ENCODE measurements at regions not wholly inside any gene's neighbourhood (a gene's known extent, or its start where the extent isn't known, plus 50 kb on each side); places are given as distances from the start of the nearest gene placed in this dataset.

- intact Hi-C loops (cut with DNase I, micrococcal nuclease) = no loop called here
- no peak for DNase-seq
- no peak for TF ChIP-seq CTCF (IDR thresholded peaks at IDR 0.05)
Measured at GRCh38 chr15:79171320-79172031, 80.9 kb upstream of the RASGRF1 start.

GRCh38 chr15:79170256-79170664, 79.7 kb upstream of the RASGRF1 start:
- ATAC-seq (no peak), DNase-seq (no peak)
- H3K36me3 ChIP-seq (ENCODE audit: low read depth) = no peaks in the 10 kb centered on the region
- H3K4me1 ChIP-seq (ENCODE audit: low read depth) = no peaks in the 10 kb centered on the region
- intact Hi-C loops (cut with DNase I, micrococcal nuclease) = no loop called here
- no peaks in the 10 kb centered on the region for H3K9me3 ChIP-seq
- no peak for TF ChIP-seq CTCF (IDR thresholded peaks at IDR 0.05)
- no peak overlapping the region for H3K4me3 ChIP-seq

More at GRCh38 chr15:79171320-79172031, 80.9 kb upstream of the RASGRF1 start:
- Histone ChIP-seq H3K9me3 (no peaks in the 10 kb centered on the region), H3K36me3 (ENCODE audit: low read depth) (no peaks in the 10 kb centered on the region), H3K4me1 (ENCODE audit: low read depth) (no peaks in the 10 kb centered on the region), H3K4me3 (no peak overlapping the region)
- no peak for ATAC-seq

- no peak overlapping the region for H3K4me3 ChIP-seq
- TF ChIP-seq CTCF (IDR thresholded peaks at IDR 0.05) = no peak
- H3K4me1 ChIP-seq (ENCODE audit: low read depth) = no peaks in the 10 kb centered on the region
- H3K9me3 ChIP-seq = no peaks in the 10 kb centered on the region
- H3K36me3 ChIP-seq (ENCODE audit: low read depth) = no peaks in the 10 kb centered on the region
- ATAC-seq (no peak), DNase-seq (no peak)
- intact Hi-C loops (cut with DNase I, micrococcal nuclease) = no loop called here
Measured at GRCh38 chr15:79169526-79170133, 79.0 kb upstream of the RASGRF1 start.

- DNase-seq = no peak
- ATAC-seq = no peak
- TF ChIP-seq CTCF (IDR thresholded peaks at IDR 0.05) = no peak
- Histone ChIP-seq H3K4me1 (ENCODE audit: low read depth) (no peaks in the 10 kb centered on the region), H3K36me3 (ENCODE audit: low read depth) (no peaks in the 10 kb centered on the region), H3K4me3 (no peak overlapping the region), H3K9me3 (no peaks in the 10 kb centered on the region)
- intact Hi-C loops (cut with DNase I, micrococcal nuclease) = no loop called here
Measured at GRCh38 chr15:79168922-79169456, 78.4 kb upstream of the RASGRF1 start.

GRCh38 chr15:79167776-79168175, 77.2 kb upstream of the RASGRF1 start:
- TF ChIP-seq CTCF (IDR thresholded peaks at IDR 0.05) = no peak
- Histone ChIP-seq H3K36me3 (ENCODE audit: low read depth) (no peaks in the 10 kb centered on the region), H3K4me3 (no peak overlapping the region), H3K4me1 (ENCODE audit: low read depth) (no peaks in the 10 kb centered on the region), H3K9me3 (no peaks in the 10 kb centered on the region)
- DNase-seq (no peak), ATAC-seq (no peak)
- intact Hi-C loops (cut with DNase I, micrococcal nuclease) = no loop called here
